ENCODE measurements at regions not wholly inside any gene's neighbourhood (a gene's known extent, or its start where the extent isn't known, plus 50 kb on each side); places are given as distances from the start of the nearest gene placed in this dataset.

- no peak for DNase-seq (ENCODE audit: low read depth)
- TF ChIP-seq CTCF (IDR thresholded peaks at IDR 0.05; ENCODE audit: insufficient read depth, low read depth, low read length) = no peak
- H3K4me3 ChIP-seq (ENCODE audit: low read depth, low read length) = no peak overlapping the region
These were observed 878.0 kb upstream of the GOT2 start for GRCh38 chr16:59612094-59612493.

GRCh38 chr16:59611556-59611955, 877.4 kb upstream of the GOT2 start:
- TF ChIP-seq CTCF (IDR thresholded peaks at IDR 0.05; ENCODE audit: insufficient read depth, low read depth, low read length) = no peak
- no peak overlapping the region for H3K4me3 ChIP-seq (ENCODE audit: low read depth, low read length)
- DNase-seq (ENCODE audit: low read depth) = no peak

- TF ChIP-seq CTCF (IDR thresholded peaks at IDR 0.05; ENCODE audit: insufficient read depth, low read depth, low read length) = no peak
- no peak for DNase-seq (ENCODE audit: low read depth)
- H3K4me3 ChIP-seq (ENCODE audit: low read depth, low read length) = no peak overlapping the region
These were observed 871.6 kb upstream of the GOT2 start for GRCh38 chr16:59605706-59606105.

GRCh38 chr16:59604354-59604753, 870.2 kb upstream of the GOT2 start:
- no peak overlapping the region for H3K4me3 ChIP-seq (ENCODE audit: low read depth, low read length)
- DNase-seq (ENCODE audit: low read depth) = peak; percentile 4
- no peak for TF ChIP-seq CTCF (IDR thresholded peaks at IDR 0.05; ENCODE audit: insufficient read depth, low read depth, low read length)

- no peak overlapping the region for H3K4me3 ChIP-seq (ENCODE audit: low read depth, low read length)
- TF ChIP-seq CTCF (IDR thresholded peaks at IDR 0.05; ENCODE audit: insufficient read depth, low read depth, low read length) = no peak
- no peak for DNase-seq (ENCODE audit: low read depth)
These were observed 867.3 kb upstream of the GOT2 start for GRCh38 chr16:59601452-59601851.

- TF ChIP-seq CTCF (IDR thresholded peaks at IDR 0.05; ENCODE audit: insufficient read depth, low read depth, low read length) = no peak
- DNase-seq (ENCODE audit: low read depth) = no peak
- H3K4me3 ChIP-seq (ENCODE audit: low read depth, low read length) = no peak overlapping the region
These were observed 863.2 kb upstream of the GOT2 start for GRCh38 chr16:59597269-59597668.

GRCh38 chr16:59596693-59597092, 862.6 kb upstream of the GOT2 start:
- DNase-seq (ENCODE audit: low read depth) = no peak
- TF ChIP-seq CTCF (IDR thresholded peaks at IDR 0.05; ENCODE audit: insufficient read depth, low read depth, low read length) = no peak
- no peak overlapping the region for H3K4me3 ChIP-seq (ENCODE audit: low read depth, low read length)

Measured in fibroblast of villous mesenchyme (primary cell).